ENCODE measurements at regions not wholly inside any gene's neighbourhood (a gene's known extent, or its start where the extent isn't known, plus 50 kb on each side); places are given as distances from the start of the nearest gene placed in this dataset.

DNA sequence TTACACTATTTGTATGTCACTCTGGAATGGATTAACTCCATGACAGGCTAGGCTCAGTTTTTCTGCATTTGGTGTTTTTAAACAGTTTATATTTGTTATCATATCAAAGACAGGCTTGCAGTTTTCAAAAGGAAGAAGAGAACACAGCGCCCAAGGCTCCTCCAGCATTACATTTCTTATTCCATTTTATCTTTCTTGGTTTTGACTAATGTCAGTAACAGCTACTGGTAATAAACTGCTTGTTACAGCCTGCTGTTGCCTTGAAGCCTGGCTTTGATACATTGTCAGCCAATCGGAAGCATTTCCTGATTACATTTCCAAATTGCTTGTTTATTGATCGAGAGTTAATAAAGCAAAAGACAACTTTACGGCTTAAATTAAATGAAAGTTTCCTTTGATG, 166.0 kb upstream of the MDFIC start:
- Histone ChIP-seq H3K36me3 (ENCODE audit: insufficient read depth, low read length) (no peaks in the 10 kb centered on the region), H3K4me1 (ENCODE audit: insufficient read depth, low read length, poor library complexity, severe bottlenecking) (no peaks in the 10 kb centered on the region), H3K27ac (ENCODE audit: low read depth, low read length, poor library complexity, severe bottlenecking) (no peak overlapping the region), H3K9me3 (ENCODE audit: low read length) (no peaks in the 10 kb centered on the region), H3K4me3 (ENCODE audit: low read depth, low read length, poor library complexity, severe bottlenecking) (no peak overlapping the region), H3K79me2 (ENCODE audit: insufficient read depth, low read depth, low read length) (no peaks in the 10 kb centered on the region), H4K20me1 (ENCODE audit: insufficient read depth, low read length) (no peaks in the 10 kb centered on the region), H3K4me2 (ENCODE audit: low read length) (no peak overlapping the region), H2AFZ (ENCODE audit: low read length) (no peak overlapping the region), H3K9me2 (ENCODE audit: insufficient read depth, low read length) (no peaks in the 10 kb centered on the region)
- POLR2A ChIA-PET: no interaction called here
- intact Hi-C loops (cut with micrococcal nuclease; ENCODE audit: unreplicated experiment): no loop called here
- no peak for DNase-seq (ENCODE audit: low spot score)
- TF ChIP-seq, protein P1, sequence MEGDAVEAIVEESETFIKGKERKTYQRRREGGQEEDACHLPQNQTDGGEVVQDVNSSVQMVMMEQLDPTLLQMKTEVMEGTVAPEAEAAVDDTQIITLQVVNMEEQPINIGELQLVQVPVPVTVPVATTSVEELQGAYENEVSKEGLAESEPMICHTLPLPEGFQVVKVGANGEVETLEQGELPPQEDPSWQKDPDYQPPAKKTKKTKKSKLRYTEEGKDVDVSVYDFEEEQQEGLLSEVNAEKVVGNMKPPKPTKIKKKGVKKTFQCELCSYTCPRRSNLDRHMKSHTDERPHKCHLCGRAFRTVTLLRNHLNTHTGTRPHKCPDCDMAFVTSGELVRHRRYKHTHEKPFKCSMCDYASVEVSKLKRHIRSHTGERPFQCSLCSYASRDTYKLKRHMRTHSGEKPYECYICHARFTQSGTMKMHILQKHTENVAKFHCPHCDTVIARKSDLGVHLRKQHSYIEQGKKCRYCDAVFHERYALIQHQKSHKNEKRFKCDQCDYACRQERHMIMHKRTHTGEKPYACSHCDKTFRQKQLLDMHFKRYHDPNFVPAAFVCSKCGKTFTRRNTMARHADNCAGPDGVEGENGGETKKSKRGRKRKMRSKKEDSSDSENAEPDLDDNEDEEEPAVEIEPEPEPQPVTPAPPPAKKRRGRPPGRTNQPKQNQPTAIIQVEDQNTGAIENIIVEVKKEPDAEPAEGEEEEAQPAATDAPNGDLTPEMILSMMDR (conservative IDR thresholded peaks at IDR 0.05; ENCODE audit: low read length): no peak
- no peak for TF ChIP-seq EZH2phosphoT487 (IDR thresholded peaks at IDR 0.05; ENCODE audit: borderline replicate concordance, low read depth, low read length)
- CTCF ChIA-PET (ENCODE audit: unreplicated experiment): no interaction called here
- no TSS peak for BruUV-seq (replicated peaks)

DNA sequence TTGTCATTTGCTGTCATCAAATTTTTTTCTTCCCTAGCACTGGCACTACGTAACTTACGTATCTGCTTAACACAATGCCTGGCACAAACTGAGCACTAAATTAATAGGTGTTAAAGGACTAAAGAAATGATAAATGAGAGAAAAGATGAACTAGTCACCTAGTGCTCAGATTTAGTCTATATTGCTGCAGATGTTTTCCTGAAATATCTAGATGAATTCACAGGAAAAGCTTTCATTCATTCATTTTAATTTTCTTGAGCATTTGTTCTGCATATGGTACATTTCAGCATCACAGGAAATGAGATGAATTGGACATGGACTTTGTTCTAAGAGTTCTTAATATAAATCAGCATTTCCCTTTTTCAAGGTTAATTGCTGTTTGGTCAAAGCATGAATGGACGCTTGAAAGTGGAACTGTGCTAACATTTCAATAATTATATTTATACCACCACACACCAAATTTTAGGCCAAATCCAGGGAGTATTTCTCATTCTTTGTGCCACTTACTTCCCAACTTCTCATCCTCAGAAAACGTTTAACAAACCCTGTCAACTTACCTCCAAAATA, 163.2 kb upstream of the MDFIC start:
- intact Hi-C loops (cut with micrococcal nuclease; ENCODE audit: unreplicated experiment): no loop called here
- no peak overlapping the region for H3K4me2 ChIP-seq (ENCODE audit: low read length)
- POLR2A ChIA-PET: no interaction called here
- H2AFZ ChIP-seq (ENCODE audit: low read length): no peak overlapping the region
- no peaks in the 10 kb centered on the region for H3K36me3 ChIP-seq (ENCODE audit: insufficient read depth, low read length)
- no TSS peak for BruUV-seq (replicated peaks)
- H3K9me3 ChIP-seq (ENCODE audit: low read length): no peaks in the 10 kb centered on the region
- H4K20me1 ChIP-seq (ENCODE audit: insufficient read depth, low read length): no peaks in the 10 kb centered on the region
- no peak overlapping the region for H3K4me3 ChIP-seq (ENCODE audit: low read depth, low read length, poor library complexity, severe bottlenecking)
- H3K4me1 ChIP-seq (ENCODE audit: insufficient read depth, low read length, poor library complexity, severe bottlenecking): no peaks in the 10 kb centered on the region
- no peaks in the 10 kb centered on the region for H3K79me2 ChIP-seq (ENCODE audit: insufficient read depth, low read depth, low read length)
- TF ChIP-seq, protein P1 (conservative IDR thresholded peaks at IDR 0.05; ENCODE audit: low read length): no peak
- no peak for TF ChIP-seq EZH2phosphoT487 (IDR thresholded peaks at IDR 0.05; ENCODE audit: borderline replicate concordance, low read depth, low read length)
- CTCF ChIA-PET (ENCODE audit: unreplicated experiment): no interaction called here
- H3K9me2 ChIP-seq (ENCODE audit: insufficient read depth, low read length): no peaks in the 10 kb centered on the region
- no peak for DNase-seq (ENCODE audit: low spot score)
- H3K27ac ChIP-seq (ENCODE audit: low read depth, low read length, poor library complexity, severe bottlenecking): no peak overlapping the region

DNA sequence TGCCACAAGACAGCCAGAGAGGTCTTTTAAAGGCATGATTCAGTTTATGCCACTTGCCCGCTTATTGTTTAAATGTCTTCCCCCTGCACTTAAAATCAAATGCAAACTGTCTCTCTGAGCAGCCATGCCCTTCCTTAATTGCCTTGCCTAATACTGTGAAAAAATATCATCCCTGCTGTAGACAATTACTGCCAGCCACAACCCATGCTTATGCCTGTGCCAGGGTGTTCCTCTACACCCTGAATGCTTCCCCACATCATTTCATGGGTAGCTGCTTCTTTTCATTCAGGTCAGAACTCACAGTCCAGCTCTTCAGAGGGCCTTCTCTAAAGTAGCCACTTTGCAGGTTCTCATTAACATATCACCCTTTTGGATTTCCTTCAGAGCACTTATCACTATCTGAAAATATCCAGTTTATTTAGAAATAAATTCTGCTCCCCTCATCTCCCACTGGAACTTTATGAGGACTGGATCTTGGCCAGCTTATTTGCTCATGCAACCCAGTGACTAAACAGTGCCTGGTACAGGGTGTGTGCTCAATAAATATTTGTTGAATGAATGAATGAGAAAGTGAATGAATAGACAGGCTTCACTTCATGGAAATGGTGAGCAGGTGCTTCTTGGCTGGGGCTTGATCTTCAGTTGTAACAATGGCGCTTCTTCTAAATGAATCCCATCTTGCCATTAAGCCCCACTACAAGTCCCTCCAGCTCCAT, 162.4 kb upstream of the MDFIC start:
- H3K4me3 ChIP-seq (ENCODE audit: low read depth, low read length, poor library complexity, severe bottlenecking): no peak overlapping the region
- H3K4me2 ChIP-seq (ENCODE audit: low read length): no peak overlapping the region
- H3K79me2 ChIP-seq (ENCODE audit: insufficient read depth, low read depth, low read length): no peaks in the 10 kb centered on the region
- no peaks in the 10 kb centered on the region for H3K9me2 ChIP-seq (ENCODE audit: insufficient read depth, low read length)
- TF ChIP-seq, protein P1 (conservative IDR thresholded peaks at IDR 0.05; ENCODE audit: low read length): no peak
- no peak for TF ChIP-seq EZH2phosphoT487 (IDR thresholded peaks at IDR 0.05; ENCODE audit: borderline replicate concordance, low read depth, low read length)
- no peaks in the 10 kb centered on the region for H3K4me1 ChIP-seq (ENCODE audit: insufficient read depth, low read length, poor library complexity, severe bottlenecking)
- H2AFZ ChIP-seq (ENCODE audit: low read length): no peak overlapping the region
- no TSS peak for BruUV-seq (replicated peaks)
- ChIA-PET POLR2A (no interaction called here), CTCF (ENCODE audit: unreplicated experiment) (no interaction called here)
- intact Hi-C loops (cut with micrococcal nuclease; ENCODE audit: unreplicated experiment): no loop called here
- no peak overlapping the region for H3K27ac ChIP-seq (ENCODE audit: low read depth, low read length, poor library complexity, severe bottlenecking)
- DNase-seq (ENCODE audit: low spot score): no peak
- no peaks in the 10 kb centered on the region for H4K20me1 ChIP-seq (ENCODE audit: insufficient read depth, low read length)
- H3K36me3 ChIP-seq (ENCODE audit: insufficient read depth, low read length): no peaks in the 10 kb centered on the region
- H3K9me3 ChIP-seq (ENCODE audit: low read length): no peaks in the 10 kb centered on the region

Measured in OCI-LY7 (cell line).